GM23338 (cell line): ENCODE measurements at regions not wholly inside any gene's neighbourhood (a gene's known extent, or its start where the extent isn't known, plus 50 kb on each side); places are given as distances from the start of the nearest gene placed in this dataset.

Experiments
- ATAC-seq: fragments of 200-7000 bp; cut with Tn5 transposase; 3 replicates; pipeline ENCODE4 v1.9.1; 2020
- DNase-seq: peaks from one replicate; pipeline ENCODE4 v3.0.0-alpha.2; 2015; ENCODE audit warnings: low spot score
- H2AFZ ChIP-seq: fragments of 200-600 bp; sonication (generic); 2 replicates; pipeline ENCODE4 v1.8.0; 2016; ENCODE audit warnings: antibody characterized with exemption, mild to moderate bottlenecking, moderate library complexity
- H3F3A ChIP-seq: fragments of 200-600 bp; sonication (generic); replicated peaks from 2 replicates; pipeline ENCODE4 v1.8.0; 2017; ENCODE audit warnings: antibody characterized with exemption, mixed run types, low read depth
- H3K27ac ChIP-seq: fragments of 200-600 bp; sonication (generic); 2 replicates; pipeline ENCODE4 v1.6.1; 2016; ENCODE audit warnings: low read depth
- H3K27me3 ChIP-seq: fragments of 200-600 bp; sonication (generic); 2 replicates; pipeline ENCODE4 v1.8.0; 2016; ENCODE audit warnings: mild to moderate bottlenecking, mixed run types, moderate library complexity; ENCODE audit not compliant: insufficient read depth
- H3K36me3 ChIP-seq: fragments of 200-600 bp; sonication (generic); 2 replicates; pipeline ENCODE4 v1.8.0; 2016; ENCODE audit warnings: mild to moderate bottlenecking; ENCODE audit not compliant: insufficient read depth
- H3K4me1 ChIP-seq: fragments of 200-600 bp; sonication (generic); 2 replicates; pipeline ENCODE4 v1.8.0; 2016; ENCODE audit warnings: mild to moderate bottlenecking, moderate library complexity; ENCODE audit not compliant: insufficient read depth
- H3K4me2 ChIP-seq: fragments of 200-600 bp; sonication (generic); 2 replicates; pipeline ENCODE4 v1.7.1; 2017; ENCODE audit warnings: mixed run types
- H3K4me3 ChIP-seq: fragments of 200-600 bp; sonication (generic); 2 replicates; pipeline ENCODE4 v1.6.1; 2016; ENCODE audit warnings: mixed run types
- H3K79me2 ChIP-seq: fragments of 200-600 bp; sonication (generic); replicated peaks from 2 replicates; pipeline ENCODE4 v1.8.0; 2017; ENCODE audit warnings: mild to moderate bottlenecking; ENCODE audit not compliant: insufficient read depth
- H3K9me2 ChIP-seq: fragments of 200-600 bp; sonication (generic); 2 replicates; pipeline ENCODE4 v1.8.0; 2017; ENCODE audit not compliant: insufficient read depth
- H4K20me1 ChIP-seq: fragments of 200-600 bp; sonication (generic); replicated peaks from 2 replicates; pipeline ENCODE4 v1.8.0; 2017; ENCODE audit warnings: mild to moderate bottlenecking; ENCODE audit not compliant: insufficient read depth
- H3K27ac Mint-ChIP-seq: 2 replicates; pipeline ENCODE4 v1.8.0; 2020; ENCODE audit warnings: inconsistent platforms, mild to moderate bottlenecking, moderate library complexity, mixed read lengths
- H3K27me3 Mint-ChIP-seq: 3 replicates; pipeline ENCODE4 v1.8.0; 2022; ENCODE audit warnings: low read depth, mild to moderate bottlenecking, moderate library complexity, mixed read lengths, inconsistent platforms; ENCODE audit not compliant: insufficient read depth, poor library complexity
- H3K36me3 Mint-ChIP-seq: 3 replicates; pipeline ENCODE4 v1.8.0; 2021; ENCODE audit warnings: low read depth, mild to moderate bottlenecking, inconsistent platforms, moderate library complexity, mixed read lengths
- H3K4me1 Mint-ChIP-seq: 3 replicates; pipeline ENCODE4 v1.8.0; 2020; ENCODE audit warnings: mild to moderate bottlenecking, inconsistent platforms, mixed read lengths
- H3K4me3 Mint-ChIP-seq: 3 replicates; pipeline ENCODE4 v1.8.0; 2021; ENCODE audit warnings: moderate library complexity, mild to moderate bottlenecking, inconsistent platforms, mixed read lengths
- H3K9me3 Mint-ChIP-seq: 3 replicates; pipeline ENCODE4 v1.8.0; 2020; ENCODE audit warnings: moderate library complexity, mild to moderate bottlenecking, inconsistent platforms, mixed read lengths
- CREB1 ChIP-seq: fragments of 250-450 bp; sonication (Bioruptor Pico); IDR thresholded peaks from 2 replicates; pipeline ENCODE4 v1.5.0; 2020; ENCODE audit warnings: low read depth, mild to moderate bottlenecking, moderate library complexity
- CTCF ChIP-seq, 2 experiments: fragments of 200-600 bp in 1 of 2; sonication (generic) in 1 of 2; conservative IDR thresholded peaks; 2 replicates each; pipeline versions ENCODE4 v1.5.1 to v1.6.1; 2016 to 2017; ENCODE audit warnings: antibody characterized with exemption in 2 of 2, low read depth in 2 of 2, mild to moderate bottlenecking in 2 of 2, moderate library complexity in 1 of 2
- EZH2 ChIP-seq: fragments of 200-600 bp; sonication (generic); IDR thresholded peaks from one replicate; pipeline ENCODE4 v1.8.0; 2017; ENCODE audit warnings: antibody characterized with exemption, mild to moderate bottlenecking, low read depth; ENCODE audit not compliant: unreplicated experiment
- EZH2phosphoT487 ChIP-seq: fragments of 200-600 bp; sonication (generic); IDR thresholded peaks from one replicate; pipeline ENCODE4 v1.8.1; 2018; ENCODE audit warnings: antibody characterized with exemption; ENCODE audit not compliant: unreplicated experiment
- NANOG ChIP-seq: IDR thresholded peaks from 2 replicates; pipeline ENCODE4 v1.6.1; 2016; ENCODE audit warnings: antibody characterized with exemption, borderline replicate concordance
- POLR2AphosphoS5 ChIP-seq: IDR thresholded peaks from 2 replicates; pipeline ENCODE4 v1.6.1; 2016; ENCODE audit warnings: antibody characterized with exemption, low read depth
- REST ChIP-seq: IDR thresholded peaks from one replicate; pipeline ENCODE4 v1.6.1; 2018; ENCODE audit warnings: antibody characterized with exemption; ENCODE audit not compliant: unreplicated experiment
- STAT1 ChIP-seq: IDR thresholded peaks from one replicate; pipeline ENCODE4 v1.6.1; 2016; ENCODE audit warnings: antibody characterized with exemption; ENCODE audit not compliant: unreplicated experiment
- ZNF114 ChIP-seq: fragments of 250-450 bp; sonication (Bioruptor Pico); IDR thresholded peaks from 2 replicates; pipeline ENCODE4 v1.5.0; 2020; ENCODE audit warnings: mild to moderate bottlenecking, moderate library complexity
- ZNF462 ChIP-seq: fragments of 250-450 bp; sonication (Bioruptor Pico); IDR thresholded peaks from 2 replicates; pipeline ENCODE4 v1.5.0; 2020; ENCODE audit warnings: mild to moderate bottlenecking, moderate library complexity

- Histone ChIP-seq H3K4me1 (no peaks in the 10 kb centered on the region), H3K27ac (no peak overlapping the region), H4K20me1 (no peaks in the 10 kb centered on the region), H3K36me3 (no peaks in the 10 kb centered on the region), H3K9me2 (no peaks in the 10 kb centered on the region), H3K4me3 (no peak overlapping the region), H3K27me3 (no peaks in the 10 kb centered on the region), H3K79me2 (no peaks in the 10 kb centered on the region), H2AFZ (no peak overlapping the region), H3K4me2 (no peak overlapping the region), H3F3A (no peaks in the 10 kb centered on the region)
- DNase-seq (no peak), ATAC-seq (no peak)
- TF ChIP-seq ZNF114 (CRISPR knock-in tag) (no peak), POLR2AphosphoS5 (no peak)
- Mint-ChIP-seq H3K9me3 (peaks cover 9% of the 10 kb centered on the region; the same call in 2 of the 3 replicates), H3K27ac (no peak overlapping the region), H3K4me3 (no peak overlapping the region), H3K27me3 (no peaks in the 10 kb centered on the region), H3K36me3 (no peaks in the 10 kb centered on the region), H3K4me1 (no peaks in the 10 kb centered on the region)
Measured at GRCh38 chr2:82652117-82652516, 1807.0 kb downstream of the SUCLG1 start.

GRCh38 chr2:82650038-82650437 lies 1809.0 kb downstream of the SUCLG1 start:
- Histone ChIP-seq H3K4me1 (no peaks in the 10 kb centered on the region), H3K27ac (no peak overlapping the region), H3K4me3 (no peak overlapping the region), H3K79me2 (no peaks in the 10 kb centered on the region), H3K27me3 (no peaks in the 10 kb centered on the region), H3K36me3 (no peaks in the 10 kb centered on the region), H3K4me2 (no peak overlapping the region), H2AFZ (peak overlapping the region; percentile 43; the same call in 1 of the 2 replicates), H3F3A (no peaks in the 10 kb centered on the region), H3K9me2 (no peaks in the 10 kb centered on the region), H4K20me1 (no peaks in the 10 kb centered on the region)
- H3K4me1 Mint-ChIP-seq = no peaks in the 10 kb centered on the region
- DNase-seq (no peak), ATAC-seq (no peak)
- no peak overlapping the region for H3K4me3 Mint-ChIP-seq
- peaks cover 9% of the 10 kb centered on the region; the same call in 2 of the 3 replicates for H3K9me3 Mint-ChIP-seq
- H3K36me3 Mint-ChIP-seq = no peaks in the 10 kb centered on the region
- TF ChIP-seq ZNF114 (CRISPR knock-in tag) (no peak), REST (no peak), POLR2AphosphoS5 (no peak), EZH2 (no peak), NANOG (no peak), STAT1 (no peak), CREB1 (CRISPR knock-in tag) (no peak), EZH2phosphoT487 (no peak), ZNF462 (CRISPR knock-in tag) (no peak), CTCF (conservative IDR thresholded peaks at IDR 0.05; ENCODE audit: low read depth in 2 of 2) (no peak)
- no peaks in the 10 kb centered on the region for H3K27me3 Mint-ChIP-seq
- H3K27ac Mint-ChIP-seq = no peak overlapping the region
